NCI-H2029 treated with DMSO at 0.1 percent for 48 hours (cell line): ENCODE measurements at regions not wholly inside any gene's neighbourhood (a gene's known extent, or its start where the extent isn't known, plus 50 kb on each side); places are given as distances from the start of the nearest gene placed in this dataset.

Experiments
- DNase-seq: peaks from one replicate; lab custom pipeline; 2025; lab: John Stamatoyannopoulos, UW

GRCh38 chr3:175865724-175866123 is 1006.6 kb downstream of the NAALADL2 start:
- no peak for DNase-seq

DNA sequence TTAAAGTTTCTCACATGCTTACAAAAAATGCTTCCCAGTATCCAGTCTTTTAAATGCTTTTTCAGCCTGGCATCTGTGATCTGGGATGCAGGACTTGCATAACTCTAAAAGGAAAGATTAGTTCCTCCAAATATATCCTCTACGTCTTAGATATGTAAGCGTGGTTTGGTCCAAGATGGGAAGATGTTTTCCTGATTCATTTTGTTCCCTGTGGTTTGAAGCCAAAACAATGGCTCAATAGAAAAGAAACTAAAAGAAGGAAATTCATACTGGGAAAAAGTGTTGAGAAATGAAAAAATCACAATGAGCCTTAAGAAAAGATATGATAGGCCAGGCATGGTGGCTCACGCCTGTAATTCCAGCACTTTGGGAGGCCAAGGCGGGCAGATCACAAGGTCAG is 1002.8 kb downstream of the NAALADL2 start:
- DNase-seq: no peak
